ENCODE measurements at regions not wholly inside any gene's neighbourhood (a gene's known extent, or its start where the extent isn't known, plus 50 kb on each side); places are given as distances from the start of the nearest gene placed in this dataset.

- Histone ChIP-seq H3K9ac (ENCODE audit: low read length) (no peak overlapping the region), H3F3A (ENCODE audit: insufficient read depth, low read length) (no peaks in the 10 kb centered on the region), H3K4me3 (ENCODE audit: low read depth, low read length, poor library complexity, severe bottlenecking) (no peak overlapping the region), H3K27me3 (ENCODE audit: insufficient read depth, low read length) (peaks cover 24% of the 10 kb centered on the region), H2AFZ (ENCODE audit: low read length) (no peak overlapping the region), H3K9me3 (ENCODE audit: low read length) (no peaks in the 10 kb centered on the region), H3K4me1 (ENCODE audit: insufficient read depth, low read length, severe bottlenecking) (no peaks in the 10 kb centered on the region), H3K9me2 (ENCODE audit: low read depth, low read length) (no peaks in the 10 kb centered on the region), H3K4me2 (ENCODE audit: low read length) (no peak overlapping the region), H3K79me2 (ENCODE audit: insufficient read depth, low read length) (no peaks in the 10 kb centered on the region), H4K20me1 (ENCODE audit: insufficient read depth, low read length) (no peaks in the 10 kb centered on the region), H3K36me3 (ENCODE audit: insufficient read depth, low read length) (no peaks in the 10 kb centered on the region), H3K27ac (ENCODE audit: low read depth, low read length, poor library complexity, severe bottlenecking) (no peak overlapping the region)
- TF ChIP-seq CTCF (IDR thresholded peaks at IDR 0.05; ENCODE audit: low read length): no peak
- TF ChIP-seq EZH2 (IDR thresholded peaks at IDR 0.05; ENCODE audit: borderline replicate concordance, low read length): no peak
Measured at GRCh38 chr15:69557707-69558409, 105.2 kb downstream of the RPLP1 start.

DNA sequence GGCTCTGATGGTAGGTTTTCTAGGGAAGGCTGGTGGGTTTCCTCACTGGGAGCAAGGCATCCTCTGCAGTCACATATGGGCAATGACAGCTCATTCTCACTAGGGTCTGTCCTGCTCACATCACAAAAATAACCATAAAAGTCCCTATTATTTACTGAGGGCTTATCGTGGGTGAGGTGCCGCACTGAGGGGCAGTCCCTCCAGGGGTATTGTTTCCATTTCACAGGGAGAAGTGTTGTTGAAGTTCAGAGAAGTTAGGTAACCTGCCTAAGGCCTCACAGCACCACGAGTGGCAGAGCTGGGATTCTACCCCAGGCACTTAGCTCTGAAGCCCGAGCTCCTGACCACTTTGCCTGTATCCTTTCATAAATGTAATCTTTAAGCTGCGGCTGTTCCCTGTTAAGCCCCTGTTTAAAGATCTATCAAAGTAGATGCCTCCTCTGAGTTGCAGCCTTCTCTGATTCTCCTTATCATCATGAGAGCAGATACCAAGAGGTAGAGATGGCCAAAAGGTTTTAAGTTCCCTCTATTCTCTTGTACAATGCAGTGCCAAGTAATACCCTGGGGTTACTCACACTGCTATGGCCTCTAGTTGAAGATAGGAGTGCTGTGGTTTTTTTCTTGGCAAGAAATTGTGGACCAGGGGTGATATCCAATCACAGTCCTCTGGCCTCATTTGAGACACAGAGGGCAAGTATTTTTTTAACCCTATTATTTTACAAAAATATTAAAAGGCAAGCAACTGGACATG is 107.0 kb downstream of the RPLP1 start:
- no peaks in the 10 kb centered on the region for H3K9me2 ChIP-seq (ENCODE audit: low read depth, low read length)
- H3K27ac ChIP-seq (ENCODE audit: low read depth, low read length, poor library complexity, severe bottlenecking): no peak overlapping the region
- H4K20me1 ChIP-seq (ENCODE audit: insufficient read depth, low read length): no peaks in the 10 kb centered on the region
- no peak overlapping the region for H2AFZ ChIP-seq (ENCODE audit: low read length)
- H3K9ac ChIP-seq (ENCODE audit: low read length): no peak overlapping the region
- no peaks in the 10 kb centered on the region for H3K36me3 ChIP-seq (ENCODE audit: insufficient read depth, low read length)
- no peak overlapping the region for H3K4me2 ChIP-seq (ENCODE audit: low read length)
- H3K9me3 ChIP-seq (ENCODE audit: low read length): no peaks in the 10 kb centered on the region
- H3K79me2 ChIP-seq (ENCODE audit: insufficient read depth, low read length): no peaks in the 10 kb centered on the region
- peaks cover 13% of the 10 kb centered on the region; the same call in 1 of the 2 replicates for H3K27me3 ChIP-seq (ENCODE audit: insufficient read depth, low read length)
- TF ChIP-seq EZH2 (IDR thresholded peaks at IDR 0.05; ENCODE audit: borderline replicate concordance, low read length) (no peak), CTCF (IDR thresholded peaks at IDR 0.05; ENCODE audit: low read length) (no peak)
- H3K4me1 ChIP-seq (ENCODE audit: insufficient read depth, low read length, severe bottlenecking): no peaks in the 10 kb centered on the region
- H3F3A ChIP-seq (ENCODE audit: insufficient read depth, low read length): no peaks in the 10 kb centered on the region
- H3K4me3 ChIP-seq (ENCODE audit: low read depth, low read length, poor library complexity, severe bottlenecking): no peak overlapping the region

DNA sequence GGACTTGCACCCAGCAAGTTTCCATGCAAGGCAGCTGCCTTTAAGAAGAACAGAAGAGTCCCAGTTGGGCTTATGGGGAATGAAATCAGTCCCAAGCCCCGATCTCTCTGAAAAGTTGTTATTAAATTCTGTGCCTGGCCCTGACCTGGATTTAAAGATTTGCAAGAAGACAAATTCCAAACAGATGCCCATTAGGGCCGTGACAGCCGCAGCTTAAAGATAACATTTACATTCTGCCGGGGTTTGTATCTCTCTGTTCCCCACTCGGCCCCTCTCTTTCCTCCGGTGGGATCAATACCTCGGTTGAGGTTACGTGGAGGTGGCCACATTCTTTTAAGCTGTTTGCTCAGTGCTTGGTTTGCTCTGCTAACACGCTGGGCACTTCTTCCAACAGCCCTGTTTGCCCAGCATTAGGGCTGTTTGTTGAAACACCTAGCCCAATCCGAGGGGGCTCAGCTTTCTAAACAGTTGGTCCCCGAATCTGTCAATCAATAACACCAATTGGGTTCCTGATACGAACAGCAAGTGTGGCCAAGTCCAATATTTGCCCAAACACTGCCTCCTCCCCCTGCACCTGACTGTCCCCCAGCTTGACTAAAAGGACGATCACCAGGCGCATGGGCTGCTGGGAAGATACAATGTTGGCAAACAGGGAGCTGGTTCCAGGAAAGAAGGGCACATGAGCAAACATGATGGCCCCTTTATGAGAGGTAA is 108.6 kb downstream of the RPLP1 start:
- H3K9me3 ChIP-seq (ENCODE audit: low read length): no peaks in the 10 kb centered on the region
- peaks cover 5% of the 10 kb centered on the region; the same call in 1 of the 2 replicates for H3K27me3 ChIP-seq (ENCODE audit: insufficient read depth, low read length)
- H3K27ac ChIP-seq (ENCODE audit: low read depth, low read length, poor library complexity, severe bottlenecking): no peak overlapping the region
- no peak overlapping the region for H3K4me2 ChIP-seq (ENCODE audit: low read length)
- no peaks in the 10 kb centered on the region for H3F3A ChIP-seq (ENCODE audit: insufficient read depth, low read length)
- no peaks in the 10 kb centered on the region for H3K9me2 ChIP-seq (ENCODE audit: low read depth, low read length)
- no peaks in the 10 kb centered on the region for H3K79me2 ChIP-seq (ENCODE audit: insufficient read depth, low read length)
- TF ChIP-seq EZH2 (IDR thresholded peaks at IDR 0.05; ENCODE audit: borderline replicate concordance, low read length): no peak
- TF ChIP-seq CTCF (IDR thresholded peaks at IDR 0.05; ENCODE audit: low read length): no peak
- H2AFZ ChIP-seq (ENCODE audit: low read length): no peak overlapping the region
- H3K36me3 ChIP-seq (ENCODE audit: insufficient read depth, low read length): no peaks in the 10 kb centered on the region
- H3K4me3 ChIP-seq (ENCODE audit: low read depth, low read length, poor library complexity, severe bottlenecking): no peak overlapping the region
- no peaks in the 10 kb centered on the region for H4K20me1 ChIP-seq (ENCODE audit: insufficient read depth, low read length)
- no peak overlapping the region for H3K9ac ChIP-seq (ENCODE audit: low read length)
- no peaks in the 10 kb centered on the region for H3K4me1 ChIP-seq (ENCODE audit: insufficient read depth, low read length, severe bottlenecking)
